SK-N-SH treated with all-trans-retinoic acid at 6 μM for 48 hours (cell line): ENCODE measurements at regions not wholly inside any gene's neighbourhood (a gene's known extent, or its start where the extent isn't known, plus 50 kb on each side); places are given as distances from the start of the nearest gene placed in this dataset.

Experiments
- ARNTL ChIP-seq: fragments of 450-650 bp; formaldehyde crosslinking; IDR thresholded peaks from 2 replicates; pipeline ENCODE4 v1.5.0; 2020; ENCODE audit warnings: low read depth, mild to moderate bottlenecking, moderate library complexity, borderline replicate concordance
- CREB5 ChIP-seq: fragments of 250-450 bp; sonication (Bioruptor Pico); IDR thresholded peaks from 2 replicates; pipeline ENCODE4 v1.5.1; 2020; ENCODE audit warnings: low read depth, mild to moderate bottlenecking, moderate library complexity
- CSDC2 ChIP-seq: fragments of 250-450 bp; sonication (Bioruptor Pico); IDR thresholded peaks from 2 replicates; pipeline ENCODE4 v1.5.0; 2020; ENCODE audit warnings: mild to moderate bottlenecking, moderate library complexity
- CSRNP3 ChIP-seq: fragments of 250-450 bp; sonication (Bioruptor Pico); IDR thresholded peaks from 2 replicates; pipeline ENCODE4 v1.5.1; 2021; ENCODE audit warnings: mild to moderate bottlenecking, moderate library complexity
- GLIS3 ChIP-seq: fragments of 250-450 bp; sonication (Bioruptor Pico); IDR thresholded peaks from 2 replicates; pipeline ENCODE4 v1.5.0; 2020; ENCODE audit warnings: mild to moderate bottlenecking, moderate library complexity
- ISL1 ChIP-seq: fragments of 250-450 bp; sonication (Bioruptor Pico); IDR thresholded peaks from 2 replicates; pipeline ENCODE4 v2.1.2; 2022; ENCODE audit warnings: mild to moderate bottlenecking, moderate library complexity
- PATZ1 ChIP-seq: fragments of 250-450 bp; sonication (Bioruptor Pico); IDR thresholded peaks from 2 replicates; pipeline ENCODE4 v1.8.0; 2020; ENCODE audit warnings: mild to moderate bottlenecking, moderate library complexity, borderline replicate concordance
- PPARA ChIP-seq: fragments of 250-450 bp; sonication (Bioruptor Pico); IDR thresholded peaks from 2 replicates; pipeline ENCODE4 v1.5.0; 2020; ENCODE audit warnings: mild to moderate bottlenecking, borderline replicate concordance
- SNAI2 ChIP-seq: fragments of 250-450 bp; sonication (Bioruptor Pico); IDR thresholded peaks from 2 replicates; pipeline ENCODE4 v1.5.0; 2020; ENCODE audit warnings: mild to moderate bottlenecking, moderate library complexity
- TCF4 ChIP-seq: fragments of 250-450 bp; sonication (Bioruptor Pico); IDR thresholded peaks from 2 replicates; pipeline ENCODE4 v1.8.0; 2021; ENCODE audit warnings: mild to moderate bottlenecking, moderate library complexity, borderline replicate concordance
- TSHZ2 ChIP-seq: fragments of 250-450 bp; sonication (Bioruptor Pico); IDR thresholded peaks from 2 replicates; pipeline ENCODE4 v1.5.0; 2020; ENCODE audit warnings: mild to moderate bottlenecking, moderate library complexity
- ZFP3 ChIP-seq: fragments of 250-450 bp; sonication (Bioruptor Pico); IDR thresholded peaks from 2 replicates; pipeline ENCODE4 v1.5.0; 2020; ENCODE audit warnings: mild to moderate bottlenecking, moderate library complexity
- ZFP30 ChIP-seq: fragments of 450-650 bp; formaldehyde crosslinking; IDR thresholded peaks from 2 replicates; pipeline ENCODE4 v1.5.0; 2022; ENCODE audit warnings: mild to moderate bottlenecking, moderate library complexity
- ZNF70 ChIP-seq: fragments of 450-650 bp; formaldehyde crosslinking; IDR thresholded peaks from 2 replicates; pipeline ENCODE4 v1.5.0; 2020; ENCODE audit warnings: mild to moderate bottlenecking, moderate library complexity

- TF ChIP-seq TSHZ2 (CRISPR knock-in tag) (no peak), GLIS3 (CRISPR knock-in tag) (no peak), CSDC2 (CRISPR knock-in tag) (no peak), TCF4 (CRISPR knock-in tag) (no peak), PATZ1 (CRISPR knock-in tag) (no peak), ZFP3 (CRISPR knock-in tag) (no peak), ZFP30 (CRISPR knock-in tag) (no peak), ARNTL (no peak), CSRNP3 (CRISPR knock-in tag) (no peak), SNAI2 (CRISPR knock-in tag) (no peak), ZNF70 (CRISPR knock-in tag) (no peak), PPARA (CRISPR knock-in tag) (no peak), ISL1 (CRISPR knock-in tag) (no peak), CREB5 (no peak)
Observed at GRCh38 chr1:55522353-55522903, 307.3 kb upstream of the USP24 start.
